MCF 10A (cell line): ENCODE measurements at regions not wholly inside any gene's neighbourhood (a gene's known extent, or its start where the extent isn't known, plus 50 kb on each side); places are given as distances from the start of the nearest gene placed in this dataset.

Source experiments
- BruUV-seq: library from RNA; stranded (reverse); fragments of 400-500 nt; replicated peaks from 2 replicates; lab custom pipeline; 2021; lab: Mats Ljungman, UMichigan
- CTCF ChIA-PET: fragments of 300-600 bp; sonication (Branson Sonifier 250); formaldehyde crosslinking; extraction: SDS; loops from one replicate; lab custom pipeline; 2021; ENCODE audit warnings: antibody characterized with exemption, inconsistent platforms; lab: Yijun Ruan, JAX
- POLR2A ChIA-PET: fragments of 300-600, 350-650 bp; sonication (Branson Sonifier 250); formaldehyde crosslinking; extraction: SDS; loops from one replicate; lab custom pipeline; 2020; ENCODE audit warnings: antibody characterized with exemption, inconsistent platforms; lab: Yijun Ruan, JAX
- DNase-seq: peaks from one replicate; pipeline ENCODE4 v3.0.0-alpha.2; 2018; ENCODE audit not compliant: unreplicated experiment
- H3K27ac Mint-ChIP-seq: one replicate; pipeline ENCODE4 v1.8.0; 2022; ENCODE audit warnings: mild to moderate bottlenecking, low read depth, mixed read lengths; ENCODE audit not compliant: unreplicated experiment
- H3K27me3 Mint-ChIP-seq: one replicate; pipeline ENCODE4 v1.8.0; 2022; ENCODE audit warnings: mixed read lengths; ENCODE audit not compliant: insufficient read depth, unreplicated experiment
- H3K36me3 Mint-ChIP-seq: one replicate; pipeline ENCODE4 v1.8.0; 2022; ENCODE audit warnings: mild to moderate bottlenecking, moderate library complexity, mixed read lengths; ENCODE audit not compliant: insufficient read depth, unreplicated experiment
- H3K4me1 Mint-ChIP-seq: one replicate; pipeline ENCODE4 v1.8.0; 2022; ENCODE audit warnings: mixed read lengths; ENCODE audit not compliant: insufficient read depth, unreplicated experiment
- H3K4me3 Mint-ChIP-seq: one replicate; pipeline ENCODE4 v1.8.0; 2022; ENCODE audit warnings: mild to moderate bottlenecking, moderate library complexity, mixed read lengths; ENCODE audit not compliant: unreplicated experiment
- H3K9me3 Mint-ChIP-seq: one replicate; pipeline ENCODE4 v1.8.0; 2022; ENCODE audit warnings: mixed read lengths; ENCODE audit not compliant: unreplicated experiment
- CTCF ChIP-seq: fragments of 200-600 bp; IDR thresholded peaks from one replicate; pipeline ENCODE4 v1.8.0; 2022; ENCODE audit warnings: antibody characterized with exemption, mild to moderate bottlenecking; ENCODE audit not compliant: unreplicated experiment
- intact Hi-C: fragments of 100-400 bp; cut with micrococcal nuclease; formaldehyde crosslinking; loops from 2 replicates; pipeline ENCODE4 v1.14.1; 2022

GRCh38 chr13:38606699-38607535, 80.0 kb upstream of the FREM2 start:
- intact Hi-C loops, result no loop called here
- no peak for DNase-seq
- Mint-ChIP-seq H3K9me3 (no peaks in the 10 kb centered on the region), H3K27me3 (peaks cover 30% of the 10 kb centered on the region), H3K4me3 (no peak overlapping the region), H3K36me3 (no peaks in the 10 kb centered on the region), H3K4me1 (peaks cover 6% of the 10 kb centered on the region), H3K27ac (no peak overlapping the region)
- TF ChIP-seq CTCF, result no peak
- CTCF ChIA-PET, result interaction anchor here (2.8 kb wide), 1 partner anchor 24 kb away, joined by 7 read pairs; no protein-coding TSS in a partner anchor
- POLR2A ChIA-PET, result interaction anchor here (0.6 to 1.0 kb wide), 2 partner anchors 16 to 817 kb away, joined by 3 read pairs; no protein-coding TSS in a partner anchor
- no TSS peak for BruUV-seq

GRCh38 chr13:38617936-38618335, 68.9 kb upstream of the FREM2 start:
- no peak for TF ChIP-seq CTCF
- Mint-ChIP-seq H3K9me3 (no peaks in the 10 kb centered on the region), H3K36me3 (no peaks in the 10 kb centered on the region), H3K27me3 (peaks cover 65% of the 10 kb centered on the region), H3K27ac (no peak overlapping the region), H3K4me3 (no peak overlapping the region), H3K4me1 (no peaks in the 10 kb centered on the region)
- intact Hi-C loops, result no loop called here
- no TSS peak for BruUV-seq
- POLR2A ChIA-PET, result no interaction called here
- DNase-seq, result no peak
- CTCF ChIA-PET, result interaction anchor here (1.2 kb wide), 1 partner anchor 53 kb away, joined by 4 read pairs; no protein-coding TSS in a partner anchor

- H3K27ac Mint-ChIP-seq, result no peak overlapping the region
- H3K4me3 Mint-ChIP-seq, result no peak overlapping the region
- no peaks in the 10 kb centered on the region for H3K36me3 Mint-ChIP-seq
- peaks cover 61% of the 10 kb centered on the region for H3K27me3 Mint-ChIP-seq
- DNase-seq, result no peak
- intact Hi-C loops, result no loop called here
- no TSS peak for BruUV-seq
- POLR2A ChIA-PET, result no interaction called here
- TF ChIP-seq CTCF, result no peak
- no peaks in the 10 kb centered on the region for H3K9me3 Mint-ChIP-seq
- CTCF ChIA-PET, result interaction anchor here (0.6 to 1.2 kb wide), 2 partner anchors 53 to 627 kb away, joined by 3 to 4 read pairs; no protein-coding TSS in a partner anchor
- H3K4me1 Mint-ChIP-seq, result no peaks in the 10 kb centered on the region
Measured at GRCh38 chr13:38618336-38618735, 68.5 kb upstream of the FREM2 start.

- Mint-ChIP-seq H3K9me3 (no peaks in the 10 kb centered on the region), H3K36me3 (no peaks in the 10 kb centered on the region), H3K27ac (no peak overlapping the region), H3K4me1 (no peaks in the 10 kb centered on the region), H3K4me3 (no peak overlapping the region), H3K27me3 (peaks cover 55% of the 10 kb centered on the region)
- CTCF ChIA-PET, result interaction anchor here (0.6 to 1.2 kb wide), 2 partner anchors 52 to 627 kb away, joined by 3 to 4 read pairs; no protein-coding TSS in a partner anchor
- BruUV-seq, result no TSS peak
- POLR2A ChIA-PET, result interaction anchor here (1.2 kb wide), 1 partner anchor 16 kb away, joined by 3 read pairs; no protein-coding TSS in a partner anchor
- DNase-seq, result no peak
- no peak for TF ChIP-seq CTCF
- intact Hi-C loops, result no loop called here
Measured at GRCh38 chr13:38618881-38619280, 68.0 kb upstream of the FREM2 start.
